ENCODE measurements at regions not wholly inside any gene's neighbourhood (a gene's known extent, or its start where the extent isn't known, plus 50 kb on each side); places are given as distances from the start of the nearest gene placed in this dataset.
"Not testable (repeated sequence)": the region's sequence is repeated elsewhere in the genome, so short reads cannot be mapped to it uniquely, and the experiment has no call there.

DNA sequence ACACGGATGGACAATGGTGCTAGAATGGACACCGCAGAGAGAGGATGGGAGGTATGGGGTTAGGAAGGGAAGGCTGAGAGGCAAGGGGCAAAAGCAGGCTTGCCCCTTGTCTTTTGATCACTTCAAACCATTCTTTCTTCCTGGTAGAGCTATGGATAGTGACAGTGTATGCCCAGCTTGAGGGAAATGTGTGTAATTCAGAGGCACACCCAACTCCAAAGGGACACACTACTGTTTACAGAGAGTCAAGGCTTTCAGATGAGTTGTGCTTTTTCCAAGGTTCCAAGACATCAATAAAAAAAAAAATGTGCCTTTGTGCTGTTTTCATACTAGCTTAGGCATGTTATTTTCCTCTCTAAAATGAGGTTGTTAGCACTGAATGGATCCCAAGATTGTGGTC is 185.0 kb downstream of the MCHR2 start:
- no peak for DNase-seq

DNA sequence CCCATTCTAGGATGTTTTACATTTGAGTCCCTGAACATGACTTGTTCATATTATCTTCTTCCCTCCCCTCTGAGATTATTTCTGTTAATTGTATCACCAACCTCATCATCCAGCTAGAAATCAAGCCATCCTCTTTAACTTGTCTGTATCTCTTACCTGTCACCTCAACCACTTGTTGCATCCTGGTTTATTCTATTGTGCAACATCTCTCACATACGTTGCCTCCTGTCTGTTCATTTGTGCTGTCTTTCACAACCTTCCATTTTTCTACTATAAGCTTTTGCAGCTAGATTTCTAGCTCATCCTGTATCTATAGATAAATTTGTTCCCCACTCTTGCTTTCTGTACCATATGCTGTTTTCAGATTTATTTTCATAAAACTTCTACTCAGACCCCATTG is 183.7 kb downstream of the MCHR2 start:
- DNase-seq = no peak

DNA sequence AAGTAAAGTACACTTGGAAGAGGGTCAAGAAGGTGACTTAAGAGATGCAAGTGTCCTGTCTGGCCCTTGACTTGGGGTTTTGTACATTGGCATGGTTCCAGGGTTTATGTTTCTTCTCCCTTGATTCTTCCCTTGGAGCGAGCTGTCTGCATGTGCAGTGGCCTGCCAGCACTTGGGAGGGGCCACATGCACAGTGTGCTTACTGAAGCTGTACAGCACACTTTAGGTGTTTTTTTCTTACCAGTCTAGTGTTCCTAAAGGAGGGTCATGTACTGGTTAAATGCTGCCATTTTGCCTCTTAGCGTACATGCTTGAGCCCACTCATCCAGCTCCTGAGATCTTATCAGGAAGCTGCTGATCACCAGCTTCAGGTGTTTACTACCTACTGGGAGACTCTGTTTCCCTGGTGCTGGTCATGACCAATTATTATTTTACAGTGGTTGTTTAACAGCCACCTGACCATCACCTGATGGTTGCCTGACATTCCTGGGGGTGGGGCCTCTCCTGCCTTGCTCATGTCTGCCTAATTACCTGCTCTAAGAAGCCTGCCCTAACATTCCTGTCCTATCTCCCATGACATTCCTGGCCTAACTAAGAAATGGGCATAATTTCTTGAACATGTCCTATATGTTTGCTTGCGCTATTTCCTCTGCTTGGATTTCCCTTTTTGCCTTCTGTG is 182.9 kb downstream of the MCHR2 start:
- DNase-seq = no peak

DNA sequence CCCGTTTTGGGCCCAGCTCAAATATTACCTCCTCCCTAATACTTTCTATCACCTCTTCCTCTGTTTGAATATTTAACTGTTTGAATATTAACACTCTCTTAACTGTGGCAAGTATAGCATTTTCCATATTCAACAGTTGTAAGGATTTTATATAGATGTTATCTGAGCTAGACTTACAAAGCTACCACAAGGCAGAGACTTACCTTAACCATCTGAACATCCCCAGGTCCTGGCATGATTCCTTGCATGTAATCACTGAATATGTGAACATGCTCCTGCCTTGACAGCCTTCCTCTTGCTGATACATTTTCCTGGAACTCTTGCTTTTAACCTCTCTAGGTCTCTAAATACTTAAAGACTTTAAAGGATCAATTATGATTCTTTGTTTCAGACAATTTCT is 182.4 kb downstream of the MCHR2 start:
- DNase-seq = no peak

DNA sequence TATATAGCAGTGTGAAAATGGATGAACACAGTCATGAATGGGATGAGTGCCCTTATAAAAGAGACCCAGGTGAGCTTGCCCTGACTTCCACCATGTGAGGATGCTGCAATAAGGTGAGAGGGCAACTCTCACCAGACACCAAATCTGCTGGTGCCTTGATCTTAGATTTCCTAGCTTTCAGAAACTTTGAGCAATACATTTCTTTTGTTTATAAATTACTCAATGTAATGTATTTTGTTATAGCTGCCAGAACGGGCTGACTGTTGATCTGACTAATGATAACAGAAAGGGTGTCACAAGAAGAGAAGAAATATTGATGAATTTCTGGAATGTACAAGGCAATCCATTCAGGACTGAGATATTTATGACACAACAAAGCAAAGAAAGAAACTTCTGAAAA is 180.5 kb downstream of the MCHR2 start:
- no peak for DNase-seq

DNA sequence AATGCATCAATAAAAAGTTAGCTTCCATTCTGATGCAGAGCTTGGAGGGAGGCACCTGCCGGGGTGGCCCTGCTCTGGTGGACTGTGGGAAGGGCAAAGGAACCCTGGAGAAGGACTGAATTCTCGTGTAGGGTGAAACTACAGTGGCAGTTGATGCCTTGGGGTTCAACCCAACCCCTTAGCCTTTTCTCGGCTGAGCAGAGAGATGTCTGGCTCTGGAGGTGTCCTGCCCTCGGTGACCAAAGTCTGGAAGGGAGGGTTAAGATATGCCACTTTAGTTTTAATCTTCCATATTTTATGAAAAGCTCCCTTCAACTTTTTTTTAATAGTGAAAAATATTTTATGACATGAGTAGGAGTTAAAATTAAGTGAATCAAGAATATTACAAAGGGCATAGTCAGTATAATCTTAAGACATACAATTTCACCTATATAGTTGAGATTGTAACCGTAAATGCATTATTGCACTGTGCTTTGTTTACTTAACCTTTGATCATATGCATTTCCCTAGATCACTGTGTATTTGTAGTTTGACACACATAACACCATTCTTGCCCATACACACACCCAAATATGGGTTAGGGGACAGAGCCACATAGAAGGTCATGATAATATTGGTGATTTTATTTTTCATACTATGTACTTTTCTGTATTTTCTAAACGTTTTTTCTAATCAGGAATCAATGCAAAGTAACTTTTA is 179.6 kb downstream of the MCHR2 start:
- no peak for DNase-seq

DNA sequence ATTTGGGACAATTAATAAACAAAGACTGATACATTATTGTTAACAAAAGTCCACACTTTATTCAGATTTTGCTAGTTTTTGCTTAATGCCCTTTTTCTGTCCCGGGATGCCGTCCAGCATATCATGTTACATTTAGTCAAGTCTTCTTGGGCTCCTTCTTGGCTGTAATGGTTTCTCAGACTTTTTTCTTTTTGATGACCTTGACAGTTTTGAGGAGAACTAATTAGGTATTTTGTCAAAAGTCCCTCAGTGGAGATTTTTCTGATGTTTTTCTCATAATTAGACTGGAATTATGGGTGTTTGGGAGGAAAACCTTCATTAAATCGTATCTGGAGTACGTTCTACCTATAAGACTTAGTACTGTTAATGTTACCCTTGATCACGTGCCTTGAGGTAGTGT is 177.2 kb downstream of the MCHR2 start:
- DNase-seq = no peak

DNA sequence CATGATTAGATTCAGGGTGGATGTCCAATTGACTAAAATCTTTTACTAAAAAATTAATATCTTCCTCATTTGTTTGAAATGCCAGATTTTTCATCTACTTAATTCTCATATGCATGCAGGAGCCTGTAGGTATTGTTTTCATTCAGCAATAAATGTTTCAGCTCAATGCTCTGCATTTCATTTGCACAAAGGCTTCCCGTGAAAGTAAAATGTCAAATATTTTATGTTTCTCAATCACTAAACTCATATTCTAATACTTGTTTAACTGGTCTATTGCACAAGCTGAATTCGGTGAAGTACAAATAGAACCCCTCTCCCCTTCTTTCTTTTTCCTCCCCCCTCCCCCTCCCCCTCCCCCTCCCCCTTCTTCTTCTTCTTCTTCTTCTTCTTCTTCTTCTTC is 175.9 kb downstream of the MCHR2 start:
- DNase-seq = no peak

DNA sequence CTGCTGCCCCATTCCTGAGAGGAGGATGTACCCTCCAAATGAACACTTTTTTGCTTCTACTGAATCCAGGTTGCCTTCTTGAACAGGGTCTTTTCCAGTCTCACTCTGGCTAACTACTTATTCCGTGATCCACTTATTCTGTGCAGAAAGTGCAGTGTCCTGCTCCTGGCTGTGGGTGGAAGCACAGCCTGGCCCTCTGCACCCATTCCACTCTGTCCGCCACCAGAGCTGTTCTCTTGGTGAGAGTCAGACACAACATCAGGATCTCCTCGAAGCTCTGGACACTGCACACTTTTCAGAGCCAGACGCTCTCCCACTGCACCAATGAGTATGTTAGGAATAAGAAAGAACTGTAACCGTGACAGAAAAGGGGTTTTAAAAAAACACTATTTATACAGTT is 174.2 kb downstream of the MCHR2 start:
- DNase-seq = no peak

DNA sequence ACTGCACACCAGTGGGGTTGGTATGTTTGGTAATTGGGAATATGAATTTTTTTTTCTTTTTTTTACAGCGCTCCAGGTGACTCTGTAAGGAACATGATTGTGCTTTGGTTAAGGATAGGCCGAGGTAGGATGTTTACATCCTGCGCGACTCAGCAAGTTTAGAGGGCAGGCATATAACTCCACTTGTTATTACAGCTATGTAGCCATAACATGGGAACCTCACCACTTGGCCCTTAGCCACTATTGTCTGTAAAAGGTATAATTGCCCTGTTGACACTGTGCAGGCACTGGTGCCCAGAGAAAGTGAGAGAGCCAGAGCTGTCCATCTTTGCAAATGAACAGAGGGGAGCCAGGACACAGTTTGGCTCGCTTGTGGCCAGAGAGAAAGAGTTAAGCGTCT is 172.9 kb downstream of the MCHR2 start:
- DNase-seq = no peak

DNA sequence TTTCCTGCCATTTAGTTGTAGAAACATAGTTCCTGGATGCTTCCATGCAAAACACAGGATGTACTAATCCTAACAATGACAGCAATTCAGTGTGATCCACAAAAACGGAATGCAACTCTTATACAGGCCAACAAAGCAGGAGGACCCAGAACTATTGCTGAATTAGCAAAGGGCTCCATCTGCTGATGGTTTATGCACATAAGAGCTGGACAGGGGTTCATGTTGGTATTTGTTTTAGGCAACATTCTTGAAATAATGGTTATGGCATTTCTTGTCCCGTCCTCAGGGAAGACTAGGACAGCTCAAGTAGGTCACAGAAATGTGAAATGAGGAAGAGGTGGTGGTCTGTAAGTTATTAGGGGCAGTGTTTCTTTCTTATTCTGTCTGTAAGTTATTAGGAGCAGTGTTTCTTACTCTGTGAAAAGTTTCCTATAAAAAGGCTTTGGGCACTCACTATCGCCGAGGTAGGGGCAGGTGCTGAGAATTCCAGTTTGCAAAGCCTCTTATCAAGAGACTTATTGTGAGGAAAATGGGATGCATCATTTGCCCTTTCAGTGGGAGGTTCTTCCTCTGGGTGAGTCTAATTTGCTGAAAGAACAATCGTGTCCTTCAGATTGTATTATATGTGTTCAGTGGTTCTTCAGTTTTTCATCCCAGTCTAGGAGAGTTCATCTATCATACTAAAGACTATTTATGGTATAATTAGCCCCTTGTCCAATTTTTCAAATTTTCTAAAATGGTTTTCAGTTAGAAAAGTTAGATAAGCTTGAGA is 171.1 kb downstream of the MCHR2 start:
- no peak for DNase-seq

DNA sequence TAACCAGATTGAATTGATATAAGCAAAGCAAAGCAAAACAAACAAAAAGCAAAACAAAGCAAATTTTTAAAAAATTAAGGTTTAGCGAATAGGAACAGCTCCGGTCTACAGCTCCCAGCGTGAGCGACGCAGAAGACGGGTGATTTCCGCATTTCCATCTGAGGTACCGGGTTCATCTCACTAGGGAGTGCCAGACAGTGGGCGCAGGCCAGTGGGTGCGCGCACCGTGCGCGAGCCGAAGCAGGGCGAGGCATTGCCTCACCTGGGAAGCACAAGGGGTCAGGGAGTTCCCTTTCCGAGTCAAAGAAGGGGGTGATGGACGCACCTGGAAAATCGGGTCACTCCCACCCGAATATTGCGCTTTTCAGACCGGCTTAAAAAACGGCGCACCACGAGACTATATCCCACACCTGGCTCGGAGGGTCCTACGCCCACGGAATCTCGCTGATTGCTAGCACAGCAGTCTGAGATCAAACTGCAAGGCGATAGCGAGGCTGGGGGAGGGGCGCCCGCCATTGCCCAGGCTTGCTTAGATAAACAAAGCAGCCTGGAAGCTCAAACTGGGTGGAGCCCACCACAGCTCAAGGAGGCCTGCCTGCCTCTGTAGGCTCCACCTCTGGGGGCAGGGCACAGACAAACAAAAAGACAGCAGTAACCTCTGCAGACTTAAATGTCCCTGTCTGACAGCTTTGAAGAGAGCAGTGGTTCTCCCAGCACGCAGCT is 170.3 kb downstream of the MCHR2 start:
- not testable (repeated sequence) for DNase-seq

DNA sequence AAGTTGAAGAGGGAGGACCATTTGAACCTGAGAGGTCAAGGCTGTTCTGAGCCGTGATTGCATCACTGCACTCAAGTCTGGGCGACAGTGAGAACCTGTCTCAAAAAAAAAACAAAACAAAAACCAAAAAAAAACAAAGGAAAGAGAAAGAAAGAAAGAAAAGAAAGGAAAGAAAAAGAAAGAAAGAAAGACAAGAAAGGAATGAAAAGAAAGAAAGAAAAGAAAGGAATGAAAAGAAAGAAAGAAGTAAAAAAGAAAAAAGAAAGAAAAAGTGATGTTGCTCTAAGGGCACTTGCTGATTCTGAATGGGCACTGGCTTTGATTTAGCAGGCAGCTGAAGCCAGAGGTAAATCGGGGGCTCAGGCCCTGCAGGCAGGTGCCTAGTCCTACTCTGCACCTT is 161.0 kb downstream of the MCHR2 start:
- DNase-seq = no peak

DNA sequence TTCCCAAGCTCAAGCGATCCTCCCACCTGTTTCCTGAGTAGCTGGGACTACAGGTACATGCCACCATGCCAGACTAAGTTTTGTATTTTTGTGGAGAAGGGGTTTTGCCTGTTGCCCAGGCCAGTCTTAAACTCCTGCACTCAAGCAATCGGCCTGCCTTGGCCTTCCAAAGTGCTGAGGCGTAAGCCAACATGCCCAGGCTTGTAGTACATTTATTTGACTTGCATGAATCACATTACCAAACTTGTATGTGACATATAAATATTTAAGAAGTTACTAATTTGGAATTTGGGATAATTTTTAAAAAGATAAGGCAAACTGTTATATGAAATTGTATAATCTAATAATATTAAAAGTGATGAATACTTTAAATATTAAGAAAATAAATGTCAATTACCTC is 157.6 kb downstream of the MCHR2 start:
- DNase-seq = no peak

DNA sequence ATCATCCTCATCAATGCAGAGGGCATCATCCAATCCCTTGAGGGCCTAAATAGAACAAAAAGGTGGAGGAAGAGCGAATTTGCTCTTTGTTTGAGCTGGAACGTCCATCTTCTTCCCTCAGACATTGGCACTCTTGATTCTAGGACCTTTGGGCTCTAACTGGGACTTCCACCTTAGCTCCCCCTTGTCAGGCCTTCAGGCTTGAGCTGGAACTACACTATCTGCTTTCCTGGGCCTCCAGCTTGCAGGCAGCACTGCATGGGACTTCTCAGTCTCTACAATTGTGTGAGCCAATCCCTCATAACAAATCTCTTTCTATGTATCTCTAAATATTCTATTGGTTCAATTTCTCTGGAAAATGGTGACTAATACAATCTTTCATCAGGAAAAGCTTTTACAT is 155.4 kb downstream of the MCHR2 start:
- DNase-seq = no peak

DNA sequence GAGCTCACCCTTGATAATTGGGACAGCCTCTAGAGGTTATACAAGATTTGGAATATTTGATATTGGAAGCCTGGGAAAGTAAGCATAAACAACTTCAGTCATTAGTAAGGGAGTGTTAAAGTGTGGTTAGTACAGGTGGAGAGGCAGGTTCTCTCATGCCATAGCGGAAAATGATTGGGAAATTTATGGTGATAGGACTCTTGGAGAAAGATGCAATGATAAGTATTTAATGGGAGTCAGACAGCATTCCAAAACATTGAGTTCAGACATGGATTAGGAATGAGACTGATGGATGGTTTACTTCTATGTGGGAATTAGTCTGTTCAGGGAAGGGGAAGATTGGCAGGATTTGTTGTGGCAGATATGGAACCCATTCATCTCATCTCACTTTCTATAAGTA is 152.7 kb downstream of the MCHR2 start:
- DNase-seq = no peak

DNA sequence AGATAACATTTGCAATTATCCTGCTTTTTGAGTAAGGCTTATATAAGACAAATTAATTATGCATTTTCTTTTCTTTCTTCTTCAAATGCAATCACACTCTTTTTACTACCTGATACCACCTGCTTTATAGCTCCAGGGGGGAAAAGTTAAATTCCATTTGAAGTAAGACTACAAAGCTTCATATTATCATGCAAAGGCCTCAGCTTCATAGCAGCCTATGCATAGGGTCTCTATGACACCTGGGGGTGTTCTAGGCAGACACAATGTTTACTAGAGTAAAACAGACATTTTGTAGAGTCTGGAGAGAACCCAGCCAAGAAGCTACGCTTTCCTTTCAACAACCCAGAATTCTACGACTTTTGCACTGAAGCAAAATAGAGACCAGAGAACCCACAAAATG is 148.0 kb downstream of the MCHR2 start:
- DNase-seq = no peak

DNA sequence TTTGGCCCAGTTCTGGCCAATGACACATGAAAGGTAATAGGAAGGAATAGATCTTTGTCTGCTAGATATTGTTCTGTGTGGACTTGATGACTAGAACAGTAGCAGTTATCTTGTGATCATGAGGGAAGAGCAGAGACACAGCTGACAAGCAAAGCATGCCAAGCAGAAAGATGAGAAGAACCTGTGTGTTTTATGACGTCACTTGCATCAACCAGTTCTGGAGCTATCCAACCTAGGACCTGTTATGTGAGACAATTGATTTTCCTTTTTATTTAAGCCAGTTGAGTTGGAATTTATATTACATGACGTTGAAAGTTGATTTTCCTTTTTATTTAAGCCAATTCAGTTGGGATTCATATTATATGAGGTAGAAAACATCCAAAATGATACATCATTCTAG is 143.2 kb downstream of the MCHR2 start:
- DNase-seq = no peak

DNA sequence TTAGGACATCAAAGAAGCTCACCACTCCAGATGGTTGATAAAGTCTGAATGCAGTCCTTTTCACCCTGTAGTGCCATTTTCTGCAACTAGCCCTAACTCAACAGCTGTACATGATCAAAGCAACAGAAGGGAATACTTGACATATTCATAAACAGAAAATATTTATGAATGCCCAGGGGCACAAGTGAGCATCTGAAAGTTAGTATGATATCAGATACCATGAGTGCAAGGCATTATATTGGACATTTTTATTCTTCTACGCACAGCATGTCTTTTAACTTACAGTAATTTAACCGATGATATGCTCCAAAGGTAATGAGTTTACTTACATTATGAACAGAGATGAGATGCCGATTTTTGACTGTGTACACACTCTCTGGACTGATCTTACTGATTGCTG is 142.0 kb downstream of the MCHR2 start:
- DNase-seq = no peak

DNA sequence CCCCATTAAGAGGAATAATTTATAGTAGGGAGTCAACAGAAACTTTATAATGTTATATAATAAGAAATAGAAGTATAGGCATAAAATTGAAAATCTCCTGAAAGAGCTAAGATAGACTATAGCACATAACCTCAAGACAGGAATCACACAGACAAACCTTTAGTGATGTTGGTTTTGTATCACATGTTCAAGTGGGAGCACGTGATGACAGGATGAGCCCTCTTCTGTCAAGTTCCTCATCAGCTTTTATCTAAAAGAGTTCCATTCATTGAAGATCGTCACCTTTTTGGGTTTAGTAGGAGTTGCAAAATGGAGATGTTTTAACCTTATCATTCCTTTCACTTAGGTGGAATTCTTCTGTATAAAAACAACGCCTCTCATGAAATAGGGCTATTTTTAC is 127.0 kb downstream of the MCHR2 start:
- no peak for DNase-seq

DNA sequence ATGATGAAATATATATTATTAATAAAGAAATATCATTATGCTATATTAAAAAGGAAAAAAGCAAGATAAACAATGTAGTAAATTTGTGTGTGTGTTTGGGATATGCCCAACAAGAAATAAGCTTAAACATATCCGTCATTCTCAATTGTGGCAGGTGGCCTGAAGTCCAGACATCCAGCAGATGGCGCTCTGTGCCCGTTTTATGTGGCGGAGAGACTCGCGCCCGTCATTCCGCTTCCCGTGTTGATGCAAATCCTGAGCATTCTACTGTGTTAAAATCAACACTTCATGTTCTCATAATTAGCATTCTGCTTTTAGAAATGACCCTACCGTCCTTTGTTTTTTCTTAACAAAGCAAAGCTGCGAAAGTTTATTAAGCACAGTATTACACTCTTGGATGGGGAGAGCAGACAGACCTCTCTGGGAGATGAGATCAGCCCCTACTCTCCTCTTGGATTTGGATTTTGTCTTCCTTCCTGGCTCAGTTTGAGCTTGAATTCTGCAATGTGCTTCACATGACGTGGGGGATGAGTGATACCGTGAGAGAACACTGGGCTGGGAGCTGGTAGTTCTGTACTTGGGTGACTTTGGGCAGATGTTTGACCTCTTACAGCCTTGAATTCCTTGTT is 125.8 kb downstream of the MCHR2 start:
- peak; percentile 3 to 47 (median 14) for DNase-seq
